Activated T-cell treated with anti-CD3 and anti-CD28 coated beads, Interleukin-2, amount 50 U/mL, for 4 hours (primary cell): ENCODE measurements at regions not wholly inside any gene's neighbourhood (a gene's known extent, or its start where the extent isn't known, plus 50 kb on each side); places are given as distances from the start of the nearest gene placed in this dataset.

ENCODE experiments used
- ATAC-seq, 2 donors: fragments of 200-7000 bp; cut with Tn5 transposase; one replicate each; pipeline ENCODE4 v1.10.0; 2021
- DNase-seq: peaks from one replicate; pipeline ENCODE4 v3.0.0-alpha.2; 2020
- H3K27me3 Mint-ChIP-seq: one replicate; pipeline ENCODE4 v1.8.0; 2021; ENCODE audit warnings: low read depth, mixed read lengths
- H3K36me3 Mint-ChIP-seq: one replicate; pipeline ENCODE4 v1.8.0; 2022; ENCODE audit warnings: mixed read lengths; ENCODE audit not compliant: insufficient read depth
- H3K4me1 Mint-ChIP-seq: one replicate; pipeline ENCODE4 v1.8.0; 2021; ENCODE audit warnings: low read depth, mixed read lengths
- H3K4me3 Mint-ChIP-seq: one replicate; pipeline ENCODE4 v1.8.0; 2021; ENCODE audit warnings: mild to moderate bottlenecking, moderate library complexity, mixed read lengths
- H3K9me3 Mint-ChIP-seq: one replicate; pipeline ENCODE4 v1.8.0; 2021; ENCODE audit warnings: mixed read lengths

GRCh38 chr2:106969777-106970176 lies 83.8 kb upstream of the ST6GAL2 start:
- DNase-seq (no peak), ATAC-seq (no peak)
- Mint-ChIP-seq H3K9me3 (no peaks in the 10 kb centered on the region), H3K27me3 (no peaks in the 10 kb centered on the region), H3K4me3 (no peak overlapping the region), H3K4me1 (no peaks in the 10 kb centered on the region), H3K36me3 (no peaks in the 10 kb centered on the region)

- DNase-seq (no peak), ATAC-seq (no peak)
- H3K4me3 Mint-ChIP-seq, result no peak overlapping the region
- H3K36me3 Mint-ChIP-seq, result no peaks in the 10 kb centered on the region
- H3K9me3 Mint-ChIP-seq, result peaks cover 3% of the 10 kb centered on the region
- no peaks in the 10 kb centered on the region for H3K27me3 Mint-ChIP-seq
- no peaks in the 10 kb centered on the region for H3K4me1 Mint-ChIP-seq
Observed at GRCh38 chr2:106970471-106971261, 84.7 kb upstream of the ST6GAL2 start.

GRCh38 chr2:106972782-106973181 lies 86.8 kb upstream of the ST6GAL2 start:
- peaks cover 3% of the 10 kb centered on the region for H3K9me3 Mint-ChIP-seq
- ATAC-seq (no peak), DNase-seq (no peak)
- H3K36me3 Mint-ChIP-seq, result no peaks in the 10 kb centered on the region
- no peak overlapping the region for H3K4me3 Mint-ChIP-seq
- no peaks in the 10 kb centered on the region for H3K27me3 Mint-ChIP-seq
- H3K4me1 Mint-ChIP-seq, result no peaks in the 10 kb centered on the region

GRCh38 chr2:106974891-106975290 lies 88.9 kb upstream of the ST6GAL2 start:
- no peak overlapping the region for H3K4me3 Mint-ChIP-seq
- no peaks in the 10 kb centered on the region for H3K36me3 Mint-ChIP-seq
- H3K27me3 Mint-ChIP-seq, result no peaks in the 10 kb centered on the region
- peaks cover 3% of the 10 kb centered on the region for H3K9me3 Mint-ChIP-seq
- no peaks in the 10 kb centered on the region for H3K4me1 Mint-ChIP-seq
- no peak for ATAC-seq
- no peak for DNase-seq

GRCh38 chr2:106975641-106976040 lies 89.7 kb upstream of the ST6GAL2 start:
- ATAC-seq (no peak), DNase-seq (no peak)
- Mint-ChIP-seq H3K27me3 (no peaks in the 10 kb centered on the region), H3K4me1 (no peaks in the 10 kb centered on the region), H3K4me3 (no peak overlapping the region), H3K9me3 (peaks cover 3% of the 10 kb centered on the region), H3K36me3 (no peaks in the 10 kb centered on the region)

GRCh38 chr2:106976548-106976947 lies 90.6 kb upstream of the ST6GAL2 start:
- Mint-ChIP-seq H3K9me3 (peaks cover 3% of the 10 kb centered on the region), H3K4me1 (no peaks in the 10 kb centered on the region), H3K27me3 (no peaks in the 10 kb centered on the region), H3K36me3 (no peaks in the 10 kb centered on the region), H3K4me3 (no peak overlapping the region)
- no peak for DNase-seq
- no peak for ATAC-seq

- Mint-ChIP-seq H3K4me1 (no peaks in the 10 kb centered on the region), H3K36me3 (no peaks in the 10 kb centered on the region), H3K9me3 (peaks cover 3% of the 10 kb centered on the region), H3K27me3 (no peaks in the 10 kb centered on the region), H3K4me3 (no peak overlapping the region)
- DNase-seq (no peak), ATAC-seq (no peak)
Observed at GRCh38 chr2:106977717-106978116, 91.8 kb upstream of the ST6GAL2 start.

- Mint-ChIP-seq H3K9me3 (peaks cover 3% of the 10 kb centered on the region), H3K36me3 (no peaks in the 10 kb centered on the region), H3K27me3 (no peaks in the 10 kb centered on the region), H3K4me1 (no peaks in the 10 kb centered on the region), H3K4me3 (no peak overlapping the region)
- DNase-seq (no peak), ATAC-seq (no peak)
Observed at GRCh38 chr2:106978647-106979046, 92.7 kb upstream of the ST6GAL2 start.

- no peaks in the 10 kb centered on the region for H3K4me1 Mint-ChIP-seq
- DNase-seq (no peak), ATAC-seq (no peak)
- no peaks in the 10 kb centered on the region for H3K36me3 Mint-ChIP-seq
- no peaks in the 10 kb centered on the region for H3K27me3 Mint-ChIP-seq
- H3K4me3 Mint-ChIP-seq, result no peak overlapping the region
- H3K9me3 Mint-ChIP-seq, result no peaks in the 10 kb centered on the region
Observed at GRCh38 chr2:106981491-106981890, 95.5 kb upstream of the ST6GAL2 start.

GRCh38 chr2:106982350-106982749 lies 96.4 kb upstream of the ST6GAL2 start:
- Mint-ChIP-seq H3K4me1 (no peaks in the 10 kb centered on the region), H3K27me3 (no peaks in the 10 kb centered on the region), H3K9me3 (no peaks in the 10 kb centered on the region), H3K4me3 (no peak overlapping the region), H3K36me3 (no peaks in the 10 kb centered on the region)
- DNase-seq (no peak), ATAC-seq (no peak)

- H3K36me3 Mint-ChIP-seq, result no peaks in the 10 kb centered on the region
- ATAC-seq, result no peak
- no peaks in the 10 kb centered on the region for H3K4me1 Mint-ChIP-seq
- DNase-seq, result no peak
- H3K9me3 Mint-ChIP-seq, result no peaks in the 10 kb centered on the region
- no peak overlapping the region for H3K4me3 Mint-ChIP-seq
- no peaks in the 10 kb centered on the region for H3K27me3 Mint-ChIP-seq
Observed at GRCh38 chr2:106983305-106983704, 97.3 kb upstream of the ST6GAL2 start.

GRCh38 chr2:106988361-106988760 lies 102.4 kb upstream of the ST6GAL2 start:
- DNase-seq, result no peak
- Mint-ChIP-seq H3K4me3 (no peak overlapping the region), H3K9me3 (no peaks in the 10 kb centered on the region)

GRCh38 chr2:106990297-106990696 lies 104.3 kb upstream of the ST6GAL2 start:
- DNase-seq (no peak), ATAC-seq (no peak)
- Mint-ChIP-seq H3K27me3 (no peaks in the 10 kb centered on the region), H3K9me3 (peaks cover 4% of the 10 kb centered on the region), H3K4me3 (no peak overlapping the region), H3K36me3 (no peaks in the 10 kb centered on the region), H3K4me1 (no peaks in the 10 kb centered on the region)

More at GRCh38 chr2:106988361-106988760, 102.4 kb upstream of the ST6GAL2 start:
- H3K27me3 Mint-ChIP-seq, result no peaks in the 10 kb centered on the region
- no peaks in the 10 kb centered on the region for H3K4me1 Mint-ChIP-seq
- no peaks in the 10 kb centered on the region for H3K36me3 Mint-ChIP-seq
- no peak for ATAC-seq

- DNase-seq, result no peak
Observed at GRCh38 chr2:106991866-106992265, 105.9 kb upstream of the ST6GAL2 start.

GRCh38 chr2:106995556-106995955 lies 109.6 kb upstream of the ST6GAL2 start:
- no peak for ATAC-seq
- no peaks in the 10 kb centered on the region for H3K27me3 Mint-ChIP-seq
- no peak overlapping the region for H3K4me3 Mint-ChIP-seq
- peaks cover 4% of the 10 kb centered on the region for H3K9me3 Mint-ChIP-seq
- H3K4me1 Mint-ChIP-seq, result no peaks in the 10 kb centered on the region
- no peaks in the 10 kb centered on the region for H3K36me3 Mint-ChIP-seq
- DNase-seq, result no peak

More at GRCh38 chr2:106991866-106992265, 105.9 kb upstream of the ST6GAL2 start:
- ATAC-seq, result no peak
- H3K9me3 Mint-ChIP-seq, result peaks cover 4% of the 10 kb centered on the region
- H3K36me3 Mint-ChIP-seq, result no peaks in the 10 kb centered on the region
- no peaks in the 10 kb centered on the region for H3K27me3 Mint-ChIP-seq
- H3K4me1 Mint-ChIP-seq, result no peaks in the 10 kb centered on the region
- no peak overlapping the region for H3K4me3 Mint-ChIP-seq
